Prostate gland (tissue), 2 donors: ENCODE measurements at regions not wholly inside any gene's neighbourhood (a gene's known extent, or its start where the extent isn't known, plus 50 kb on each side); places are given as distances from the start of the nearest gene placed in this dataset. TPM values are rescaled to one million over a fixed set of nuclear protein-coding genes. Genes with fewer than 3 reads are reported as not detected.

Source experiments
- DNase-seq: peaks from one replicate; pipeline ENCODE4 v3.0.0-alpha.2; 2019; ENCODE audit warnings: low spot score
- H3K27ac ChIP-seq, 2 donors: fragments of 200-600 bp; sonication (generic); 2 replicates each; pipeline ENCODE4 v1.5.1; 2017 to 2019
- H3K27me3 ChIP-seq: fragments of 200-600 bp; sonication (generic); replicated peaks from 2 replicates; pipeline ENCODE4 v1.5.1; 2019; ENCODE audit not compliant: insufficient read depth
- H3K36me3 ChIP-seq, 2 donors: fragments of 200-600 bp; sonication (generic); 1 replicate in 1 of 2; 2 replicates in 1 of 2; pipeline versions ENCODE4 v1.5.1 to v1.8.1; 2017 to 2019
- H3K4me1 ChIP-seq: fragments of 200-600 bp; sonication (generic); replicated peaks from 2 replicates; pipeline ENCODE4 v1.5.1; 2019
- H3K4me3 ChIP-seq, 2 donors: fragments of 200-600 bp; sonication (generic); 2 replicates each; pipeline ENCODE4 v1.5.1; 2017 to 2019
- H3K9me3 ChIP-seq: fragments of 200-600 bp; sonication (generic); 2 replicates; pipeline ENCODE4 v1.5.1; 2017
- CTCF ChIP-seq, 4 experiments: fragments of 200-600 bp in 2 of 4; fragments of 450-650 bp in 2 of 4; sonication (generic) in 2 of 4; IDR thresholded peaks; 1 replicate in 3 of 4; 2 replicates in 1 of 4; pipeline ENCODE4 v1.5.1; 2016 to 2019; ENCODE audit warnings: antibody characterized with exemption in 4 of 4, mild to moderate bottlenecking in 2 of 4, moderate library complexity in 2 of 4
- POLR2A ChIP-seq: fragments of 450-650 bp; IDR thresholded peaks from one replicate; pipeline ENCODE4 v1.6.1; 2016; ENCODE audit warnings: antibody characterized with exemption, mild to moderate bottlenecking
- POLR2AphosphoS5 ChIP-seq: sonication (generic); formaldehyde crosslinking; IDR thresholded peaks from one replicate; pipeline ENCODE4 v1.6.1; 2017; ENCODE audit warnings: antibody characterized with exemption
- WGBS: methylation state at CpG from one replicate; pipeline ENCODE4 v1.1.5; 2018; 5-methylcytosine and 5-hydroxymethylcytosine counted together
- intact Hi-C: fragments of 100-400 bp; cut with DNase I; formaldehyde crosslinking; loops from one replicate; pipeline ENCODE4 v1.14.2; 2022
- microRNA-seq: library from miRNA; unstranded; fragments of <30 nt; microRNA quantifications from one replicate; pipeline ENCODE4, GENCODE V29; 2016
- small RNA-seq, 2 donors: library from RNA; depleted of rRNA; stranded (forward); fragments of <200 nt; gene quantifications; one replicate each; pipeline ENCODE3, GENCODE V24; 2016

- WGBS: 94% methylated on average over 1 of the region's 1 CpG
These were observed 57.7 kb upstream of the MEF2C start for GRCh38 chr5:88940713-88941112.

GRCh38 chr5:88939300-88939699, 56.3 kb upstream of the MEF2C start:
- 97% methylated on average over 2 of the region's 2 CpGs for WGBS
- no peak for DNase-seq
- Histone ChIP-seq H3K4me3 (no peak overlapping the region), H3K9me3 (no peaks in the 10 kb centered on the region), H3K4me1 (no peaks in the 10 kb centered on the region), H3K27ac (no peak overlapping the region), H3K36me3 (no peaks in the 10 kb centered on the region), H3K27me3 (no peaks in the 10 kb centered on the region)
- TF ChIP-seq CTCF (IDR thresholded peaks at IDR 0.05) (no peak), POLR2AphosphoS5 (no peak), POLR2A (no peak)
- intact Hi-C loops: no loop called here

More at GRCh38 chr5:88940713-88941112, 57.7 kb upstream of the MEF2C start:
- Histone ChIP-seq H3K9me3 (no peaks in the 10 kb centered on the region), H3K4me1 (no peaks in the 10 kb centered on the region), H3K36me3 (no peaks in the 10 kb centered on the region), H3K27ac (no peak overlapping the region), H3K27me3 (no peaks in the 10 kb centered on the region), H3K4me3 (no peak overlapping the region)
- no peak for DNase-seq
- intact Hi-C loops: loop anchor here (5.0 kb wide), 1 partner anchor 58 kb away; the partner anchor contains the start of gene MEF2C
- no peak for TF ChIP-seq CTCF (IDR thresholded peaks at IDR 0.05)
- no peak for TF ChIP-seq POLR2A
- TF ChIP-seq POLR2AphosphoS5: no peak

- no peaks in the 10 kb centered on the region for H3K4me1 ChIP-seq
- H3K9me3 ChIP-seq: no peaks in the 10 kb centered on the region
- DNase-seq: no peak
- intact Hi-C loops: no loop called here
- no peak overlapping the region for H3K4me3 ChIP-seq
- H3K27ac ChIP-seq: no peak overlapping the region
- 69% methylated on average over 3 of the region's 3 CpGs for WGBS
- H3K27me3 ChIP-seq: no peaks in the 10 kb centered on the region
- no peak for TF ChIP-seq POLR2AphosphoS5
- no peaks in the 10 kb centered on the region for H3K36me3 ChIP-seq
These were observed 55.5 kb upstream of the MEF2C start for GRCh38 chr5:88938488-88938887.

- 73% methylated on average over 5 of the region's 5 CpGs for WGBS
- TF ChIP-seq CTCF (IDR thresholded peaks at IDR 0.05) (no peak), POLR2A (no peak), POLR2AphosphoS5 (no peak)
- Histone ChIP-seq H3K4me1 (no peaks in the 10 kb centered on the region), H3K27me3 (no peaks in the 10 kb centered on the region), H3K4me3 (no peak overlapping the region), H3K9me3 (no peaks in the 10 kb centered on the region), H3K36me3 (no peaks in the 10 kb centered on the region), H3K27ac (no peak overlapping the region)
- no peak for DNase-seq
- intact Hi-C loops: no loop called here
These were observed 54.4 kb upstream of the MEF2C start for GRCh38 chr5:88937406-88937805.

- Histone ChIP-seq H3K4me1 (no peaks in the 10 kb centered on the region), H3K36me3 (no peaks in the 10 kb centered on the region), H3K27me3 (no peaks in the 10 kb centered on the region), H3K4me3 (no peak overlapping the region), H3K27ac (no peak overlapping the region), H3K9me3 (no peaks in the 10 kb centered on the region)
- 68% methylated on average over 3 of the region's 3 CpGs for WGBS
- no peak for TF ChIP-seq POLR2AphosphoS5
- no peak for TF ChIP-seq CTCF (IDR thresholded peaks at IDR 0.05)
- TF ChIP-seq POLR2A: no peak
- intact Hi-C loops: no loop called here
- DNase-seq: no peak
These were observed 51.5 kb upstream of the MEF2C start for GRCh38 chr5:88934439-88934838.

Small RNA genes in the stretch of these regions (microRNA-seq; reads per million reads assigned to microRNA genes)
- not detected for gene MIR3660

Small RNA genes in the stretch of these regions (small RNA-seq; reads per million reads assigned to genes)
- 0 to 0.10 reads per million in 2 donors for gene MIR3660
